ENCODE measurements at regions not wholly inside any gene's neighbourhood (a gene's known extent, or its start where the extent isn't known, plus 50 kb on each side); places are given as distances from the start of the nearest gene placed in this dataset.
"Not testable (repeated sequence)": the region's sequence is repeated elsewhere in the genome, so short reads cannot be mapped to it uniquely, and the experiment has no call there.

GRCh38 chr6:88413459-88413858 is 247.3 kb upstream of the CNR1 start:
- no peaks in the 10 kb centered on the region for H3K27me3 ChIP-seq (ENCODE audit: control insufficient read depth, extremely low read depth, insufficient read depth, low read length)
- H3K79me2 ChIP-seq (ENCODE audit: control insufficient read depth, insufficient read depth, low read length) = no peaks in the 10 kb centered on the region
- dilution Hi-C loops (cut with MboI; ENCODE audit: extremely low pct_ligation_motif_present, low sequenced_read_pairs) = no loop called here
- H3K4me1 ChIP-seq (ENCODE audit: control insufficient read depth, extremely low read depth, insufficient read depth, low read length) = no peaks in the 10 kb centered on the region
- no peak for FAIRE-seq
- DNase-seq (ENCODE audit: low read depth, low spot score) = no peak
- H3K9me1 ChIP-seq (ENCODE audit: control insufficient read depth, extremely low read depth, insufficient read depth, low read length) = no peaks in the 10 kb centered on the region
- no peak overlapping the region for H3K4me3 ChIP-seq (ENCODE audit: control insufficient read depth in 2 of 3, extremely low read depth in 1 of 3, insufficient read depth in 2 of 3, low read depth in 1 of 3, low read length in 3 of 3)
- H2AFZ ChIP-seq (ENCODE audit: control insufficient read depth, low read length) = no peak overlapping the region
- H4K20me1 ChIP-seq (ENCODE audit: control insufficient read depth, extremely low read depth, insufficient read depth, low read length) = no peaks in the 10 kb centered on the region
- TF ChIP-seq, protein P1, sequence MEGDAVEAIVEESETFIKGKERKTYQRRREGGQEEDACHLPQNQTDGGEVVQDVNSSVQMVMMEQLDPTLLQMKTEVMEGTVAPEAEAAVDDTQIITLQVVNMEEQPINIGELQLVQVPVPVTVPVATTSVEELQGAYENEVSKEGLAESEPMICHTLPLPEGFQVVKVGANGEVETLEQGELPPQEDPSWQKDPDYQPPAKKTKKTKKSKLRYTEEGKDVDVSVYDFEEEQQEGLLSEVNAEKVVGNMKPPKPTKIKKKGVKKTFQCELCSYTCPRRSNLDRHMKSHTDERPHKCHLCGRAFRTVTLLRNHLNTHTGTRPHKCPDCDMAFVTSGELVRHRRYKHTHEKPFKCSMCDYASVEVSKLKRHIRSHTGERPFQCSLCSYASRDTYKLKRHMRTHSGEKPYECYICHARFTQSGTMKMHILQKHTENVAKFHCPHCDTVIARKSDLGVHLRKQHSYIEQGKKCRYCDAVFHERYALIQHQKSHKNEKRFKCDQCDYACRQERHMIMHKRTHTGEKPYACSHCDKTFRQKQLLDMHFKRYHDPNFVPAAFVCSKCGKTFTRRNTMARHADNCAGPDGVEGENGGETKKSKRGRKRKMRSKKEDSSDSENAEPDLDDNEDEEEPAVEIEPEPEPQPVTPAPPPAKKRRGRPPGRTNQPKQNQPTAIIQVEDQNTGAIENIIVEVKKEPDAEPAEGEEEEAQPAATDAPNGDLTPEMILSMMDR (optimal IDR thresholded peaks at IDR 0.05 in 1 of 3, IDR thresholded peaks at IDR 0.05 in 1 of 3, conservative IDR thresholded peaks at IDR 0.05 in 1 of 3; ENCODE audit: extremely low read depth in 1 of 3, insufficient read depth in 2 of 3, low read length in 3 of 3) = no peak
- TF ChIP-seq EZH2 (IDR thresholded peaks at IDR 0.05; ENCODE audit: low read length) = no peak
- H3K9ac ChIP-seq (ENCODE audit: control insufficient read depth, extremely low read depth, insufficient read depth, low read length) = no peak overlapping the region
- no peaks in the 10 kb centered on the region for H3K9me3 ChIP-seq (ENCODE audit: control insufficient read depth, low read depth, low read length)
- no peak overlapping the region for H3K4me2 ChIP-seq (ENCODE audit: control insufficient read depth, extremely low read depth, insufficient read depth, low read depth, low read length)
- no peak overlapping the region for H3K27ac ChIP-seq (ENCODE audit: control insufficient read depth, insufficient read depth, low read length)
- no peaks in the 10 kb centered on the region for H3K36me3 ChIP-seq (ENCODE audit: control insufficient read depth in 2 of 2, extremely low read depth in 1 of 2, insufficient read depth in 2 of 2, low read length in 2 of 2)

DNA sequence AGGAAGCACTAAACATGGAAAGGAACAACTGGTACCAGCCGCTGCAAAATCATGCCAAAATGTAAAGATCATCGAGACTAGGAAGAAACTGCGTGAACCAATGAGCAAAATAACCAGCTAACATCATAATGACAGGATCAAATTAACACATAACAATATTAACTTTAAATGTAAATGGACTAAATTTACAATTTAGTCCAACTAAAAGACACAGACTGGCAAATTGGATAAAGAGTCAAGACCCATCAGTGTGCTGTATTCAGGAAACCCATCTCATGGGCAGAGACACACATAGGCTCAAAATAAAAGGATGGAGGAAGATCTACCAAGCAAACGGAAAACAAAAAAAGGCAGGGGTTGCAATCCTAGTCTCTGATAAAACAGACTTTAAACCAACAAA is 242.2 kb upstream of the CNR1 start:
- H3K4me2 ChIP-seq (ENCODE audit: control insufficient read depth, extremely low read depth, insufficient read depth, low read depth, low read length); H3K27me3 ChIP-seq (ENCODE audit: control insufficient read depth, extremely low read depth, insufficient read depth, low read length); H3K36me3 ChIP-seq (ENCODE audit: control insufficient read depth in 2 of 2, extremely low read depth in 1 of 2, insufficient read depth in 2 of 2, low read length in 2 of 2); H3K9me3 ChIP-seq (ENCODE audit: control insufficient read depth, low read depth, low read length); H2AFZ ChIP-seq (ENCODE audit: control insufficient read depth, low read length); DNase-seq (ENCODE audit: low read depth, low spot score); H3K4me1 ChIP-seq (ENCODE audit: control insufficient read depth, extremely low read depth, insufficient read depth, low read length); dilution Hi-C loops (cut with MboI; ENCODE audit: extremely low pct_ligation_motif_present, low sequenced_read_pairs); H4K20me1 ChIP-seq (ENCODE audit: control insufficient read depth, extremely low read depth, insufficient read depth, low read length); H3K9me1 ChIP-seq (ENCODE audit: control insufficient read depth, extremely low read depth, insufficient read depth, low read length); FAIRE-seq; H3K27ac ChIP-seq (ENCODE audit: control insufficient read depth, insufficient read depth, low read length); H3K4me3 ChIP-seq (ENCODE audit: control insufficient read depth in 2 of 3, extremely low read depth in 1 of 3, insufficient read depth in 2 of 3, low read depth in 1 of 3, low read length in 3 of 3); H3K79me2 ChIP-seq (ENCODE audit: control insufficient read depth, insufficient read depth, low read length); H3K9ac ChIP-seq (ENCODE audit: control insufficient read depth, extremely low read depth, insufficient read depth, low read length): not testable (repeated sequence)

- H3K4me1 ChIP-seq (ENCODE audit: control insufficient read depth, extremely low read depth, insufficient read depth, low read length); FAIRE-seq; H3K79me2 ChIP-seq (ENCODE audit: control insufficient read depth, insufficient read depth, low read length); H3K4me3 ChIP-seq (ENCODE audit: control insufficient read depth in 2 of 3, extremely low read depth in 1 of 3, insufficient read depth in 2 of 3, low read depth in 1 of 3, low read length in 3 of 3); H2AFZ ChIP-seq (ENCODE audit: control insufficient read depth, low read length); H3K9me3 ChIP-seq (ENCODE audit: control insufficient read depth, low read depth, low read length); H3K4me2 ChIP-seq (ENCODE audit: control insufficient read depth, extremely low read depth, insufficient read depth, low read depth, low read length); dilution Hi-C loops (cut with MboI; ENCODE audit: extremely low pct_ligation_motif_present, low sequenced_read_pairs); H3K36me3 ChIP-seq (ENCODE audit: control insufficient read depth in 2 of 2, extremely low read depth in 1 of 2, insufficient read depth in 2 of 2, low read length in 2 of 2); H4K20me1 ChIP-seq (ENCODE audit: control insufficient read depth, extremely low read depth, insufficient read depth, low read length); DNase-seq (ENCODE audit: low read depth, low spot score); H3K9me1 ChIP-seq (ENCODE audit: control insufficient read depth, extremely low read depth, insufficient read depth, low read length); H3K9ac ChIP-seq (ENCODE audit: control insufficient read depth, extremely low read depth, insufficient read depth, low read length); H3K27ac ChIP-seq (ENCODE audit: control insufficient read depth, insufficient read depth, low read length); H3K27me3 ChIP-seq (ENCODE audit: control insufficient read depth, extremely low read depth, insufficient read depth, low read length): not testable (repeated sequence)
Measured at GRCh38 chr6:88406674-88407073, 240.5 kb upstream of the CNR1 start.
